Activated naive CD8-positive, alpha-beta T cell treated with anti-CD3 and anti-CD28 coated beads, Interleukin-2, amount 50 U/mL, for 24 hours (primary cell): ENCODE measurements at regions not wholly inside any gene's neighbourhood (a gene's known extent, or its start where the extent isn't known, plus 50 kb on each side); places are given as distances from the start of the nearest gene placed in this dataset.
"Not testable (repeated sequence)": the region's sequence is repeated elsewhere in the genome, so short reads cannot be mapped to it uniquely, and the experiment has no call there.

Source experiments
- ATAC-seq: fragments of 150-1000 bp; cut with Tn5 transposase; one replicate; pipeline ENCODE4 v1.10.0; 2021
- DNase-seq: peaks from one replicate; pipeline ENCODE4 v3.0.0; 2021
- H3K27ac Mint-ChIP-seq: one replicate; pipeline ENCODE4 v1.8.0; 2021; ENCODE audit warnings: mild to moderate bottlenecking, mixed read lengths
- H3K27me3 Mint-ChIP-seq: one replicate; pipeline ENCODE4 v1.8.0; 2021; ENCODE audit warnings: mixed read lengths
- H3K36me3 Mint-ChIP-seq: one replicate; pipeline ENCODE4 v1.8.0; 2021; ENCODE audit warnings: low read depth, mixed read lengths
- H3K4me1 Mint-ChIP-seq: one replicate; pipeline ENCODE4 v1.8.0; 2021; ENCODE audit warnings: mixed read lengths
- H3K4me3 Mint-ChIP-seq: one replicate; pipeline ENCODE4 v1.8.0; 2021; ENCODE audit warnings: mild to moderate bottlenecking, moderate library complexity, mixed read lengths
- H3K9me3 Mint-ChIP-seq: one replicate; pipeline ENCODE4 v1.8.0; 2021; ENCODE audit warnings: mixed read lengths

GRCh38 chrX:138191998-138192397 is 519.5 kb downstream of the FGF13 start:
- H3K27ac Mint-ChIP-seq: no peak overlapping the region
- no peaks in the 10 kb centered on the region for H3K4me1 Mint-ChIP-seq
- DNase-seq (peak; percentile 1), ATAC-seq (no peak)
- no peaks in the 10 kb centered on the region for H3K27me3 Mint-ChIP-seq
- H3K9me3 Mint-ChIP-seq: no peaks in the 10 kb centered on the region
- H3K4me3 Mint-ChIP-seq: no peak overlapping the region
- H3K36me3 Mint-ChIP-seq: no peaks in the 10 kb centered on the region

GRCh38 chrX:138229718-138230117 is 481.8 kb downstream of the FGF13 start:
- no peak for ATAC-seq
- no peaks in the 10 kb centered on the region for H3K4me1 Mint-ChIP-seq
- H3K9me3 Mint-ChIP-seq: no peaks in the 10 kb centered on the region
- H3K4me3 Mint-ChIP-seq: no peak overlapping the region
- H3K27me3 Mint-ChIP-seq: no peaks in the 10 kb centered on the region
- no peak for DNase-seq
- no peak overlapping the region for H3K27ac Mint-ChIP-seq
- no peaks in the 10 kb centered on the region for H3K36me3 Mint-ChIP-seq

DNA sequence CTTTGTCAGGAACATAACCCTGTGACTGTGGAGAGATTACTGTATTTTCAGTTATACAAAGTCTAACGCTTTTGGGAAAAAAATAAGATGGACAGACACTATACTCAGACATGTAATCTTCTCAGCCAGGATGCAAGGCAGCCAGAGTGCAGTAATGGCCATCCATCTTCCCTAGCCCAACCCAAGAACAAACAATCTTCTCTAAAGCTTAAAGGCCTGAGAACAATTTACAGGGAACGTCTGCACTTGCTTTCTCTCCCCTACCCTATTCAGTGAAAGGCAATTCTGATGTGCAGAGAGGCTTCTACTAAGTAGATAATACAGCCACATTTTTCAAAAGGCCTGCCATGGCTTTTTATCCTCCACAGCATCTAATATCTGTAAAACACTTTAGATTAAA is 471.3 kb downstream of the FGF13 start:
- Mint-ChIP-seq H3K4me3 (no peak overlapping the region), H3K9me3 (no peaks in the 10 kb centered on the region), H3K27ac (no peak overlapping the region), H3K36me3 (no peaks in the 10 kb centered on the region), H3K4me1 (no peaks in the 10 kb centered on the region), H3K27me3 (no peaks in the 10 kb centered on the region)
- no peak for ATAC-seq
- no peak for DNase-seq

GRCh38 chrX:138254001-138254400 is 457.5 kb downstream of the FGF13 start:
- no peak overlapping the region for H3K27ac Mint-ChIP-seq
- no peaks in the 10 kb centered on the region for H3K36me3 Mint-ChIP-seq
- no peak for DNase-seq
- ATAC-seq: no peak
- no peak overlapping the region for H3K4me3 Mint-ChIP-seq
- peaks cover under 1% of the 10 kb centered on the region for H3K27me3 Mint-ChIP-seq
- no peaks in the 10 kb centered on the region for H3K9me3 Mint-ChIP-seq
- H3K4me1 Mint-ChIP-seq: no peaks in the 10 kb centered on the region

- H3K27ac Mint-ChIP-seq: no peak overlapping the region
- H3K4me3 Mint-ChIP-seq: no peak overlapping the region
- no peak for ATAC-seq
- no peak for DNase-seq
- no peaks in the 10 kb centered on the region for H3K4me1 Mint-ChIP-seq
- H3K9me3 Mint-ChIP-seq: no peaks in the 10 kb centered on the region
- H3K27me3 Mint-ChIP-seq: no peaks in the 10 kb centered on the region
- no peaks in the 10 kb centered on the region for H3K36me3 Mint-ChIP-seq
Measured at GRCh38 chrX:138255373-138255772, 456.1 kb downstream of the FGF13 start.

GRCh38 chrX:138264095-138264494 is 447.4 kb downstream of the FGF13 start:
- H3K4me3 Mint-ChIP-seq, H3K36me3 Mint-ChIP-seq, H3K27ac Mint-ChIP-seq, H3K4me1 Mint-ChIP-seq, H3K27me3 Mint-ChIP-seq, DNase-seq, ATAC-seq, H3K9me3 Mint-ChIP-seq: not testable (repeated sequence)

GRCh38 chrX:138270931-138271330 is 440.6 kb downstream of the FGF13 start:
- Mint-ChIP-seq H3K4me1 (no peaks in the 10 kb centered on the region), H3K9me3 (no peaks in the 10 kb centered on the region), H3K4me3 (no peak overlapping the region), H3K27ac (no peak overlapping the region), H3K36me3 (no peaks in the 10 kb centered on the region), H3K27me3 (no peaks in the 10 kb centered on the region)
- ATAC-seq (no peak), DNase-seq (no peak)

DNA sequence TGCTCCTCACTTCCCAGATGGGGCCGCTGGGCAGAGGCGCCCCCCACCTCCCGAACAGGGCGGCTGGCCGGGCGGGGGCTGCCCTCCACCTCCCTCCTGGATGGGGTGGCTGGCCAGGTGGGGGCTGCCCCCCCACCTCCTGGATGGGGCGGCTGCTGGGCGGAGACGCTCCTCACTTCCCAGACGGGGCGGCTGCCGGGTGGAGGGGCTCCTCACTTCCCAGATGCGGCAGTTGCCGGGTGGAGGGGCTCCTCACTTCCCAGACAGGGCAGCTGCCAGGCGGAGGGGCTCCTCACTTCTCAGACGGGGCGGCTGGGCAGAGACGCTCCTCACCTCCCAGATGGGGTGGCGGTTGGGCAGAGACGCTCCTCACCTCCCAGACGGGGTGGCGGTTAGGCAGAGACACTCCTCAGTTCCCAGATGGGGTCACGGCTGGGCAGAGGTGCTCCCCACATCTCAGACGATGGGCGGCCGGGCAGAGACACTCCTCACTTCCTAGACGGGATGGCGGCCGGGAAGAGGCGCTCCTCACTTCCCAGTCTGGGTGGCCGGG is 428.8 kb downstream of the FGF13 start:
- H3K27me3 Mint-ChIP-seq, H3K4me3 Mint-ChIP-seq, H3K36me3 Mint-ChIP-seq, ATAC-seq, H3K4me1 Mint-ChIP-seq, H3K27ac Mint-ChIP-seq, H3K9me3 Mint-ChIP-seq, DNase-seq: not testable (repeated sequence)

DNA sequence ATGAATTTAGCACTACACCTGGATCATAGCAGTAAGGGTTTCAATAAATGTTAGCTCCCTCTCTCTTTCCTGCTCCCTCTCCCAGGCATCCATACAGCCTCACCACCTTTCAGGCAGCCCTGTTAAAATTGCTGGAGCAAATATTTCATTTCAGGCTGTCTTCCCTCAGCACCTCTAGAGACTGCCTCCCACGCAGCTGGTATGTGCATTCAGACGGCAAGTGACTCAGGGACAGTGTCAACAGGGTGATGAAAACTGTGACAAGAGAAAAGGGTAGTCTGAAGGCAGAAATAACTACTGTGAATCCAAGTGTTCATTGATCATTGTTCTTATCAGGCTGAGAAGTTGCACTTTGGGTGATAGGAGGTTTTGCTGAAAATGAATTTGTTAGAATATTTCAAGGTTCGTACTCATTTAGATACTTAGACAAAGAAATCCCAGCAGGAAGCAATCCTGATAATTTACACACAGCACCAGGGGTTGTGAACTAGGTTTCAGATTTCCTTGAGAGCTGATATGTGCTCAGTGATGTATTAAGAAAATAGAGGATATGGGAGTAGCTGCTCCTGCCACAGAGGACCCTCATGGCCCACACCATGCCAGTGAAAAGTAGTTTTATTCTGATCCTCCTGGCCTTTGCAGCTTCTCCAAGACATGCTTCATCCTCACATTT is 424.2 kb downstream of the FGF13 start:
- ATAC-seq: no peak

DNA sequence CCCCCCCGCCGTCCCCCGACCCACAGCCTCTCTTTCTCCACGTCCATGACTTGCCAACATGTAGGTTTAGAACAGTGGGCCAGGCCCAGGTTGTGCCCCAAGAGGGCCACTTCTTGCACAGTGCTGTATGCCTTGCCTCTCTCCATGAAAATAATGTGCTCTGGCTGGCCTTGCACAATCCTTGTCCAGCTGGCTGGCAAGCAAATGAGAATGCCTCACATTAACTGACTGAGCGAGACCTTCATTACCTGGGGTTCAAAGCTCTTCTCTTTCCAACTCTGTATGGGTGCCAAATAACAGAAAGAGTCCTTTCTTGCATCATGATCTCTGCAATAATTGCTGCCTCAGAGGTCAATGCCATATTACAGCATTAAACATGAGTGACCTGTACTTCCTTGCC is 416.6 kb downstream of the FGF13 start:
- no peak for ATAC-seq
- no peak overlapping the region for H3K4me3 Mint-ChIP-seq
- H3K36me3 Mint-ChIP-seq: no peaks in the 10 kb centered on the region
- DNase-seq: no peak
- H3K27ac Mint-ChIP-seq: no peak overlapping the region
- H3K4me1 Mint-ChIP-seq: no peaks in the 10 kb centered on the region
- no peaks in the 10 kb centered on the region for H3K9me3 Mint-ChIP-seq
- no peaks in the 10 kb centered on the region for H3K27me3 Mint-ChIP-seq

More for the DNA sequence above, 424.2 kb downstream of the FGF13 start:
- Mint-ChIP-seq H3K9me3 (no peaks in the 10 kb centered on the region), H3K36me3 (no peaks in the 10 kb centered on the region), H3K4me1 (no peaks in the 10 kb centered on the region), H3K27me3 (no peaks in the 10 kb centered on the region), H3K4me3 (no peak overlapping the region), H3K27ac (no peak overlapping the region)
- DNase-seq: no peak

GRCh38 chrX:138298268-138298667 is 413.2 kb downstream of the FGF13 start:
- no peaks in the 10 kb centered on the region for H3K36me3 Mint-ChIP-seq
- no peak overlapping the region for H3K27ac Mint-ChIP-seq
- no peaks in the 10 kb centered on the region for H3K9me3 Mint-ChIP-seq
- no peaks in the 10 kb centered on the region for H3K4me1 Mint-ChIP-seq
- H3K27me3 Mint-ChIP-seq: no peaks in the 10 kb centered on the region
- DNase-seq (no peak), ATAC-seq (no peak)
- H3K4me3 Mint-ChIP-seq: no peak overlapping the region

GRCh38 chrX:138345801-138346200 is 365.7 kb downstream of the FGF13 start:
- H3K9me3 Mint-ChIP-seq: no peaks in the 10 kb centered on the region
- H3K36me3 Mint-ChIP-seq: no peaks in the 10 kb centered on the region
- no peaks in the 10 kb centered on the region for H3K4me1 Mint-ChIP-seq
- ATAC-seq (no peak), DNase-seq (no peak)
- H3K4me3 Mint-ChIP-seq: no peak overlapping the region
- H3K27ac Mint-ChIP-seq: no peak overlapping the region
- H3K27me3 Mint-ChIP-seq: no peaks in the 10 kb centered on the region

- H3K27ac Mint-ChIP-seq: no peak overlapping the region
- no peaks in the 10 kb centered on the region for H3K27me3 Mint-ChIP-seq
- DNase-seq (no peak), ATAC-seq (no peak)
- H3K9me3 Mint-ChIP-seq: no peaks in the 10 kb centered on the region
- H3K4me3 Mint-ChIP-seq: no peak overlapping the region
- H3K4me1 Mint-ChIP-seq: no peaks in the 10 kb centered on the region
- no peaks in the 10 kb centered on the region for H3K36me3 Mint-ChIP-seq
Measured at GRCh38 chrX:138349351-138349750, 362.2 kb downstream of the FGF13 start.

DNA sequence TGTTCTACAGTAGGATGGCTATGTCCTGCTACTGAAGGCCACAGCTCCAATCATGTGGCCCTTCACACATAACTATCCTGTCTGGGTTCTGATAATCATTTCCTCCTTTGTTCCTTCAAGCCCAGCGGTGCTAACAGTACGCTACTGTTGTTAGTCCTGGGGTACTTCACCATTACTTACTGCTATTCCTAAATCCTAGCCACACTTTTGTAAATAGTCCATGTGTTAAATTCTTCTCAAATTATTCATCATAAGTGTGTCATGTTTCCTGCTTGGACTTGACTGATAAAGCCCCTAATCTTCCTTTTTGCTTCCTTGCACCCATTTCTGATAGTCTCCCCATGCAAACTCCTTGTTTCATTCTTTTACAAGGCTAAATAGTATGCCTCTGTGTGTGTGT is 332.6 kb downstream of the FGF13 start:
- no peaks in the 10 kb centered on the region for H3K36me3 Mint-ChIP-seq
- H3K27me3 Mint-ChIP-seq: no peaks in the 10 kb centered on the region
- no peaks in the 10 kb centered on the region for H3K4me1 Mint-ChIP-seq
- no peak overlapping the region for H3K4me3 Mint-ChIP-seq
- DNase-seq (no peak), ATAC-seq (no peak)
- H3K27ac Mint-ChIP-seq: no peak overlapping the region
- H3K9me3 Mint-ChIP-seq: peaks cover 3% of the 10 kb centered on the region

DNA sequence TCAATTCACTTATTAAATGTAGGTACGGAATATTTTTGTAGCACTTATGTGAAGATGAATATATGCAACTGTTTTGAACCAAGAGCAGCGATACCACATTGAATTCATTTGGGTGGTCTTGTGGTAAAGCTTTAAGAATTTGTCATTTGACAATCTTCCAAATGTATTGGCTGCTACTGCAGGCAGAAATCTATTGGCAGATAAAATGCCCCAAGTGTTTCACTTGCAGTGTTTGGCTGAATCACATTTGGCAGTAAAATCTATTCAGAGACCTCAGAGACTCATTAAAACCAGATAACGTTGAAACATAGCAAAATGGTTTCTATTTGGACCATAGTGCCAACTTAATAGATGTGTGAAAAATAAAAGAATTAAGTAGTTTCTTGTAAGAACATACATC is 303.4 kb downstream of the FGF13 start:
- Mint-ChIP-seq H3K9me3 (no peaks in the 10 kb centered on the region), H3K4me1 (no peaks in the 10 kb centered on the region), H3K36me3 (no peaks in the 10 kb centered on the region), H3K27ac (no peak overlapping the region), H3K27me3 (no peaks in the 10 kb centered on the region), H3K4me3 (no peak overlapping the region)
- DNase-seq (no peak), ATAC-seq (no peak)

DNA sequence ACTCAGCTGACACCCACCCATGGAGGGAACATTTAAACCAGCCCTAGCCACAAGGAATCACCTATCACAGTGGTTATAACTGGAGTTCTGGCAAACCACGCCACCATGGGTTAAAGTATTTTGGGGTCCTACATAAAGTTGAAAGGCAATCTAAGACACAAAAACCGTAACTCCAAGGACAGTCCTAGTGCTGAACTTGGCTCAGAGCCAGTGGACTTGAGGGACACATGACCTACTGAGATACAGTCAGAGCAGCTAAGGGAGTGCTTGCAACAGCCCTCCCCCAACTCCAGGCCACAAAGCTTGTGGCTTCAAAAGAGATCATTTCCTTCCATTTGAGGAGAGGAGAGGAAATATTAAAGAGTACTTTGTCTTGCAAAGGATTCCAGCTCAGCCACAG is 300.5 kb downstream of the FGF13 start:
- H3K9me3 Mint-ChIP-seq: no peaks in the 10 kb centered on the region
- H3K4me1 Mint-ChIP-seq: no peaks in the 10 kb centered on the region
- H3K27ac Mint-ChIP-seq: no peak overlapping the region
- no peak for ATAC-seq
- H3K36me3 Mint-ChIP-seq: no peaks in the 10 kb centered on the region
- no peaks in the 10 kb centered on the region for H3K27me3 Mint-ChIP-seq
- no peak overlapping the region for H3K4me3 Mint-ChIP-seq
- no peak for DNase-seq
